Mucosa of stomach (tissue), 1 donor: ENCODE measurements at regions not wholly inside any gene's neighbourhood (a gene's known extent, or its start where the extent isn't known, plus 50 kb on each side); places are given as distances from the start of the nearest gene placed in this dataset.

Source experiments
- H3K27me3 ChIP-seq: one replicate; pipeline ENCODE4 v1.7.0; 2013; ENCODE audit warnings: mild to moderate bottlenecking, low read length; ENCODE audit not compliant: control insufficient read depth, insufficient read depth
- H3K36me3 ChIP-seq: one replicate; pipeline ENCODE4 v1.7.0; 2013; ENCODE audit warnings: low read length; ENCODE audit not compliant: control insufficient read depth, insufficient read depth
- H3K4me1 ChIP-seq: one replicate; pipeline ENCODE4 v1.7.0; 2013; ENCODE audit warnings: mild to moderate bottlenecking, low read length; ENCODE audit not compliant: control insufficient read depth, insufficient read depth
- H3K4me3 ChIP-seq: one replicate; pipeline ENCODE4 v1.7.0; 2013; ENCODE audit warnings: low read length
- H3K9ac ChIP-seq: one replicate; pipeline ENCODE4 v1.7.0; 2013; ENCODE audit warnings: mild to moderate bottlenecking, low read length, moderate library complexity
- H3K9me3 ChIP-seq: one replicate; pipeline ENCODE4 v1.7.0; 2013; ENCODE audit warnings: mild to moderate bottlenecking, low read length, moderate library complexity; ENCODE audit not compliant: control insufficient read depth
- donor health status: Pancreatic carcinoma.

DNA sequence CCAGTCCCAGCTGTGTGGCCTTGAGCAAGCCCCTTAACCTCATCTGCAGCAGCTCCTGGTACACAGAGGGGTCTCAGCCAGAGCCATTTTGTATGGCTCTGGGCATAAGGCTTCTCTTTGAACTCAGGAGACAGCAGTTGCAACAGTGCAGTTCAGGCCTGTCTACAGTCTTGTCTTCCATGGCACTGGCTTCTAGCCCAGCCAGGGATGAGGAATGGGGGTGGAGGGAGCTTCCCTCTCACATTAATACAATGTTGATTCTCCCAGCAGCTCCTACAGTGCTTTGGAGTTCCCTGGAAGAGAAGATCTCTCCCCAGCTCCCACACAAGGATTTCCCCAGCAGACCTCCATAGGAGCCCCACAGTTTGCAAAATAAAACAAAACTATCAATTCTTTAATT lies 350.2 kb downstream of the BUD13 start:
- no peaks in the 10 kb centered on the region for H3K9me3 ChIP-seq
- H3K4me1 ChIP-seq, result peaks cover 28% of the 10 kb centered on the region
- H3K27me3 ChIP-seq, result peaks cover 23% of the 10 kb centered on the region
- H3K9ac ChIP-seq, result no peak overlapping the region
- no peak overlapping the region for H3K4me3 ChIP-seq
- no peaks in the 10 kb centered on the region for H3K36me3 ChIP-seq

DNA sequence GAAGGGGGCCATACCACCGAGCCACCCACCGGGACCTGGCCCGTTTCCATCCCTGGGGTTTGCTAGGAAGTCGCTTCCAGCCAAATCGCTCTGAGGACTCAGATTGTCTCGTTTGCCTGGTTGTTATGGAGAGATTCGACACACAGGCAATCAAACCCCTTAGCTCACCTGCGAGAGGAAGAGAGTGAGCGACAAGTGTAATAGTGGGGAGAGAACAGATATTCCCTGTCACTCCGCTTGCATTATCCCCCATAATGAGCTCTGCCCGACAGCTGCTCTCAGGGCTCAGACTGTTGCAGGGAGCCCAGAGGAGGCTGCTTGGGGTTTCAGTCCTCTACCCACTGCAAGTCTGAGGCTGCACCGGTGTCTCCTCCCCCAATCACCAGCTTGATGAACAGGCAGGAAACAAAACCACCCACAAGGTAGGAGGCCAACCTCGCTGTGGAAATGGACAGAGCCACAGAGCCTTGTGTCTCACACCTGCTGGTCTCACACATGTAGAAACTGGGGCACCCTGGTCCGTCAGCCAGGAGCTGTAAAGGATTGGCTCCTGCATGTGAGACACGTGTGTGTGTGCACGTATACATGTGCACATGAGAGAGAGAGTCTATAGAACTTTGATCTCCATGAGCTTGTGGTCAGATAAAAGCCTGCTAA lies 351.1 kb downstream of the BUD13 start:
- Histone ChIP-seq H3K4me1 (peaks cover 25% of the 10 kb centered on the region), H3K9ac (no peak overlapping the region), H3K9me3 (no peaks in the 10 kb centered on the region), H3K27me3 (peaks cover 23% of the 10 kb centered on the region), H3K4me3 (no peak overlapping the region), H3K36me3 (no peaks in the 10 kb centered on the region)

- H3K27me3 ChIP-seq, result peaks cover 23% of the 10 kb centered on the region
- H3K4me3 ChIP-seq, result no peak overlapping the region
- no peaks in the 10 kb centered on the region for H3K9me3 ChIP-seq
- H3K36me3 ChIP-seq, result no peaks in the 10 kb centered on the region
- no peak overlapping the region for H3K9ac ChIP-seq
- H3K4me1 ChIP-seq, result peaks cover 25% of the 10 kb centered on the region
These were observed 351.8 kb downstream of the BUD13 start for GRCh38 chr11:116420770-116421528.

DNA sequence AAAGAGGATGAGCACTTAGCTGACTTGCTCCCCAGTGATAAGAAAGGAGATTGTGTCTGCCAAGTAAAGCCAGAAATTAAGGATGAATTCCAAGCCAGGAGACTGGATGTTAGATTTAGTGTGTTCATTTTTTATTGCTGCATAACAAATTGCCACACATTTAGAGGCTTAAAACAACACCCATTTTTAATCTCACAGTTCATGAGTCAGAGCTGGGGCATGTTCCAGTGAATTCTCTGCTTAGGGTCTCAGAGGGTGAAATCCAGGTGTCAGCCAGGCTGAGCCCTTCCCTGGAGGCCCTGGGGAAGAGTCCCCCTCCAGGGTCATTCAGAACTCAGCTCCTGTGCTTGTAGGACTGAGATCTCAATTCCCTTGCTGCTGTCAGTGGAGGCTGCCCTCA lies 352.8 kb downstream of the BUD13 start:
- Histone ChIP-seq H3K36me3 (no peaks in the 10 kb centered on the region), H3K4me3 (no peak overlapping the region)

GRCh38 chr11:116418388-116419041 lies 354.3 kb downstream of the BUD13 start:
- peaks cover 25% of the 10 kb centered on the region for H3K4me1 ChIP-seq
- no peak overlapping the region for H3K9ac ChIP-seq
- H3K9me3 ChIP-seq, result no peaks in the 10 kb centered on the region
- peaks cover 18% of the 10 kb centered on the region for H3K27me3 ChIP-seq
- no peak overlapping the region for H3K4me3 ChIP-seq
- H3K36me3 ChIP-seq, result no peaks in the 10 kb centered on the region

More for the DNA sequence above, 352.8 kb downstream of the BUD13 start:
- Histone ChIP-seq H3K9me3 (no peaks in the 10 kb centered on the region), H3K4me1 (peaks cover 25% of the 10 kb centered on the region), H3K27me3 (peaks cover 23% of the 10 kb centered on the region), H3K9ac (no peak overlapping the region)

GRCh38 chr11:116416852-116417251 lies 355.9 kb downstream of the BUD13 start:
- H3K36me3 ChIP-seq, result no peaks in the 10 kb centered on the region
- H3K4me3 ChIP-seq, result no peak overlapping the region
- no peak overlapping the region for H3K9ac ChIP-seq
- no peaks in the 10 kb centered on the region for H3K9me3 ChIP-seq
- peaks cover 18% of the 10 kb centered on the region for H3K4me1 ChIP-seq
- H3K27me3 ChIP-seq, result peaks cover 9% of the 10 kb centered on the region

DNA sequence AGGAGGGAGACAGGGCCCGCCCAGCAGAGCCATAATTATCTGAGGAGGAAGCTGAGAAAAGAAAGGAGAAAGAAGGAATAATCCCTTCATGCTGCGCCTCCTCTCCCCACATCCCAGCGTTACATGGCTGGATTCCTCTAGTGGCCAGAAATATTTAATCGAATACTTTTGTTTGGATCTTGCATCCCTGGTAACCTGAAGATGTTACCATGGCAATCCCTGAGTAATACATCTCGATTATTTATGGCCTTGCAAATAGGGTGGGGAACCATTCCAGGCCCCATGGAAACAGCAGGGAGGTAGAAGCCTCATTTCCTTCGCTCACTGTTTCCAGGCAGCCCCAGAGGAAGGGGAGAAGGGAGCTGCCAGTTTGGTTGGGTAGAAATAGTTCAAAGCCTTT lies 357.7 kb downstream of the BUD13 start:
- Histone ChIP-seq H3K27me3 (no peaks in the 10 kb centered on the region), H3K9me3 (no peaks in the 10 kb centered on the region), H3K4me3 (no peak overlapping the region), H3K36me3 (no peaks in the 10 kb centered on the region), H3K4me1 (peaks cover 1% of the 10 kb centered on the region), H3K9ac (no peak overlapping the region)

- Histone ChIP-seq H3K27me3 (no peaks in the 10 kb centered on the region), H3K9me3 (no peaks in the 10 kb centered on the region), H3K4me1 (no peaks in the 10 kb centered on the region), H3K4me3 (no peak overlapping the region), H3K36me3 (no peaks in the 10 kb centered on the region), H3K9ac (no peak overlapping the region)
These were observed 358.4 kb downstream of the BUD13 start for GRCh38 chr11:116414357-116414880.

- Histone ChIP-seq H3K9me3 (no peaks in the 10 kb centered on the region), H3K27me3 (no peaks in the 10 kb centered on the region), H3K4me3 (no peak overlapping the region), H3K36me3 (no peaks in the 10 kb centered on the region), H3K9ac (no peak overlapping the region), H3K4me1 (no peaks in the 10 kb centered on the region)
These were observed 359.2 kb downstream of the BUD13 start for GRCh38 chr11:116413301-116414242.

GRCh38 chr11:116412118-116412889 lies 360.5 kb downstream of the BUD13 start:
- H3K4me3 ChIP-seq, result no peak overlapping the region
- H3K27me3 ChIP-seq, result no peaks in the 10 kb centered on the region
- H3K4me1 ChIP-seq, result no peaks in the 10 kb centered on the region
- H3K36me3 ChIP-seq, result no peaks in the 10 kb centered on the region
- H3K9me3 ChIP-seq, result no peaks in the 10 kb centered on the region
- H3K9ac ChIP-seq, result no peak overlapping the region

GRCh38 chr11:116409238-116409637 lies 363.5 kb downstream of the BUD13 start:
- Histone ChIP-seq H3K9me3 (no peaks in the 10 kb centered on the region), H3K4me1 (no peaks in the 10 kb centered on the region), H3K27me3 (no peaks in the 10 kb centered on the region), H3K36me3 (no peaks in the 10 kb centered on the region), H3K9ac (no peak overlapping the region), H3K4me3 (no peak overlapping the region)
